PFSK-1 (cell line): ENCODE measurements at regions not wholly inside any gene's neighbourhood (a gene's known extent, or its start where the extent isn't known, plus 50 kb on each side); places are given as distances from the start of the nearest gene placed in this dataset.

ENCODE experiments used
- POLR2AphosphoS5 ChIP-seq: IDR thresholded peaks from 2 replicates; pipeline ENCODE4 v1.6.1; 2012; ENCODE audit warnings: low read depth, mild to moderate bottlenecking, control low read depth, low read length, moderate library complexity
- TAF1 ChIP-seq: IDR thresholded peaks from 2 replicates; pipeline ENCODE4 v1.6.1; 2012; ENCODE audit warnings: low read length, control low read depth, borderline replicate concordance; ENCODE audit not compliant: insufficient read depth

- TF ChIP-seq TAF1 (no peak), POLR2AphosphoS5 (no peak)
Measured at GRCh38 chr10:62517252-62517651, 143.1 kb downstream of the ZNF365 start.
